IPS-20b (cell line): ENCODE measurements at regions not wholly inside any gene's neighbourhood (a gene's known extent, or its start where the extent isn't known, plus 50 kb on each side); places are given as distances from the start of the nearest gene placed in this dataset.
A peak's percentile ranks its signal among the peaks of the same experiment; 100 is the strongest.
"Not testable (repeated sequence)": the region's sequence is repeated elsewhere in the genome, so short reads cannot be mapped to it uniquely, and the experiment has no call there.

ENCODE experiments used
- H3K27ac ChIP-seq: one replicate; pipeline ENCODE4 v1.5.1; 2013; ENCODE audit warnings: low read length
- H3K27me3 ChIP-seq: 2 replicates; pipeline ENCODE4 v1.6.1; 2013; ENCODE audit warnings: mild to moderate bottlenecking, low read length, inconsistent platforms; ENCODE audit not compliant: insufficient read depth
- H3K36me3 ChIP-seq: 2 replicates; pipeline ENCODE4 v1.6.1; 2013; ENCODE audit warnings: low read depth, mild to moderate bottlenecking, inconsistent platforms, low read length, moderate library complexity; ENCODE audit not compliant: insufficient read depth
- H3K4me1 ChIP-seq: 2 replicates; pipeline ENCODE4 v1.6.1; 2013; ENCODE audit warnings: mild to moderate bottlenecking, control low read depth, inconsistent platforms, low read length, moderate library complexity; ENCODE audit not compliant: insufficient read depth
- H3K4me3 ChIP-seq: 2 replicates; pipeline ENCODE4 v1.5.1; 2013; ENCODE audit warnings: mild to moderate bottlenecking, low read length, inconsistent platforms
- H3K9ac ChIP-seq: 2 replicates; pipeline ENCODE4 v1.6.1; 2013; ENCODE audit warnings: low read depth, mild to moderate bottlenecking, inconsistent platforms, low read length, moderate library complexity
- H3K9me3 ChIP-seq: 2 replicates; pipeline ENCODE4 v1.6.1; 2013; ENCODE audit warnings: mild to moderate bottlenecking, low read depth, low read length, inconsistent platforms; ENCODE audit not compliant: insufficient read depth

GRCh38 chr6:164660781-164661180 lies 648.6 kb downstream of the C6orf118 start:
- Histone ChIP-seq H3K27ac (no peak overlapping the region), H3K4me3 (no peak overlapping the region), H3K4me1 (peaks cover 3% of the 10 kb centered on the region; the same call in 1 of the 2 replicates), H3K9me3 (no peaks in the 10 kb centered on the region), H3K9ac (no peak overlapping the region), H3K36me3 (no peaks in the 10 kb centered on the region), H3K27me3 (no peaks in the 10 kb centered on the region)

- H3K4me3 ChIP-seq: no peak overlapping the region
- H3K36me3 ChIP-seq: no peaks in the 10 kb centered on the region
- no peaks in the 10 kb centered on the region for H3K27me3 ChIP-seq
- no peak overlapping the region for H3K9ac ChIP-seq
- H3K4me1 ChIP-seq: peaks cover 3% of the 10 kb centered on the region; the same call in 1 of the 2 replicates
- peak overlapping the region; percentile 5 for H3K27ac ChIP-seq
- H3K9me3 ChIP-seq: no peaks in the 10 kb centered on the region
Measured at GRCh38 chr6:164640956-164641355, 668.4 kb downstream of the C6orf118 start.

DNA sequence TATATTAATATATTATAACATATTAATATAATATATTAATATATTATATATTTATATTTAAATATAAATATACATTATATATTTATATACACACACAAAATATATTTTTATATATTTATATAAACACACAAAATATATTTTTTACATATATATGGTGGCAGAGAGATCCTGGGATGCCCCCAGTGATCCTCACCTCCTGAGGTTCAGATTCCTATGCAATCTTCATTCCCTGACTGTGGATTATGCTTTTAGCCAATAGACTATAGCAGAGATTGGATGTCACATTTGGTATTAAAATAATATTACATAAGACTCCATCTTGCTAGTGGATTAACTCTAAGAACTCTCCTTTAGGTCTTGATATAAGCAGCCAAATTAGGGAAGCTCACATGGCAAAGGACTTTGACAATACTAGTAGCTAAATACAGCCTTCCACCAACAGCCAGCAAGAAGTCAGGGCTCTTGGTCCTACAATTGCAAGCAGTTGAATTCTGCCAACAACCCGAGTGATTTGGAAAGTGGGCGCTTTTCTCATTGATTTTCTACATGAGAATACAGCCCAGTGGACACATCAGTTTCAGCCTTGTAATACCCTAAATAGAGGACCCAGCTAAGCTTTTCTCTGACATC lies 681.0 kb downstream of the C6orf118 start:
- H3K4me1 ChIP-seq: no peaks in the 10 kb centered on the region
- no peaks in the 10 kb centered on the region for H3K9me3 ChIP-seq
- no peak overlapping the region for H3K4me3 ChIP-seq
- no peak overlapping the region for H3K27ac ChIP-seq
- H3K36me3 ChIP-seq: no peaks in the 10 kb centered on the region
- no peak overlapping the region for H3K9ac ChIP-seq
- H3K27me3 ChIP-seq: no peaks in the 10 kb centered on the region

GRCh38 chr6:164616917-164617524 lies 692.4 kb downstream of the C6orf118 start:
- Histone ChIP-seq H3K27me3 (no peaks in the 10 kb centered on the region), H3K4me3 (no peak overlapping the region), H3K27ac (no peak overlapping the region), H3K9me3 (no peaks in the 10 kb centered on the region), H3K4me1 (no peaks in the 10 kb centered on the region), H3K9ac (no peak overlapping the region), H3K36me3 (no peaks in the 10 kb centered on the region)

DNA sequence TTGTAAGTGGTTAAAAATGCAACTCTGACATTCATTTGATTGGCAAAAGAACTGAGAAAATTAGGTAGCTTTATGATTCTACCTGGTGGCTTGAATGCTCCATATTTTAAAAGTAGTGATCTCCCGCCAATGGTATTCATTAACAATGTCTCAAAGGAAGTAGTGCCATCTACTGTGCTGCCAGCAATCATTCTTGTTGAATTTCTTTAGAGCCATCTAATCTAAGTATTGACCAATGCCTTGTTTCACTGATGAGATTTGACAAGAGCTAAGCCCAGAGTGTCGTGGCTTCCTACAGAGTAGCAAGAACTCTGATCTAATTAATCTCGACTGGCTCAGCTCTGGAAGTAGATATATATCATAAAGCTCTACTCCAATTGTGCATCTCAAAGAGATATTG lies 696.7 kb downstream of the C6orf118 start:
- Histone ChIP-seq H3K4me3 (no peak overlapping the region), H3K27ac (no peak overlapping the region), H3K9me3 (no peaks in the 10 kb centered on the region), H3K27me3 (no peaks in the 10 kb centered on the region), H3K9ac (no peak overlapping the region), H3K4me1 (no peaks in the 10 kb centered on the region), H3K36me3 (no peaks in the 10 kb centered on the region)

- not testable (repeated sequence) for H3K27ac ChIP-seq, H3K27me3 ChIP-seq, H3K4me3 ChIP-seq, H3K9me3 ChIP-seq, H3K36me3 ChIP-seq, H3K4me1 ChIP-seq, H3K9ac ChIP-seq
Measured at GRCh38 chr6:164610859-164611258, 698.5 kb downstream of the C6orf118 start.

DNA sequence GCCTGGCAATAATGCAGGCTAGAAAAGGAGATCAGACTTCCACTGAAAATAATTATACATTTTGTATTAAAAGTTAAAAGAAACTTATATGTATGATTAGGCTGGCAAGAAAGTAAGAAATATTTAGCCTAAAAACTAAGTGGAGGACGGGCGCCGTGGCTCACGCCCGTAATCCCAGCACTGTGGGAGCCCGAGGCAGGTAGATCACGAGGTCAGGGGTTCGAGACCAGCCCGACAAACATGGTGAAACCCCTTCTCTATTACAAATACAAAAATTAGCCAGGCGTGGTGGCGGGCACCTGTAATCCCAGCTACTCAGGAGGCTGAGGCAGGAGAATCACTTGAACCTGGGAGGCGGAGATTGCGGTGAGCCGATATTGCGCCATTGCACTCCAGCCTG lies 707.0 kb downstream of the C6orf118 start:
- H3K27me3 ChIP-seq, H3K9me3 ChIP-seq, H3K4me1 ChIP-seq, H3K36me3 ChIP-seq, H3K9ac ChIP-seq, H3K4me3 ChIP-seq, H3K27ac ChIP-seq: not testable (repeated sequence)

DNA sequence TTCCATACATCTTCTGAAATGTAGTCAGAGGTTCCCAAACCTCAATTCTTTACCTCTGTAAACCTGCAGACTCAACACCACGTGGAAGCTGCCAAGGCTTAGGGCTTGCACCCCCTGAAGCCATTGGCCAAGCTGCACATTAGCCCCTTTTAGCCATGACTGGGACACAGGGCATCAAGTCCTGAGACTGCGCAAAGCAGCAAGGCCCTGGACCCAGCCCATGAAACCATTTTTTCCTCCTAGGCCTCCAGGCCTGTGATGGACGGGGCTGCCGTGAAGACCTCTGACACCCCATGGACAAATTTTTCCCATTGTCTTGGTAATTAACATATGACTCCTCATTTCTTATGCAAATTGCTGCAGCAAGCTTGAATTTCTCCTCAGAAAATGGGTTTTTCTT lies 727.8 kb downstream of the C6orf118 start:
- H3K27me3 ChIP-seq: no peaks in the 10 kb centered on the region
- peaks cover 47% of the 10 kb centered on the region for H3K9me3 ChIP-seq
- H3K36me3 ChIP-seq: no peaks in the 10 kb centered on the region
- H3K4me3 ChIP-seq: no peak overlapping the region
- H3K4me1 ChIP-seq: no peaks in the 10 kb centered on the region
- no peak overlapping the region for H3K9ac ChIP-seq
- H3K27ac ChIP-seq: no peak overlapping the region

DNA sequence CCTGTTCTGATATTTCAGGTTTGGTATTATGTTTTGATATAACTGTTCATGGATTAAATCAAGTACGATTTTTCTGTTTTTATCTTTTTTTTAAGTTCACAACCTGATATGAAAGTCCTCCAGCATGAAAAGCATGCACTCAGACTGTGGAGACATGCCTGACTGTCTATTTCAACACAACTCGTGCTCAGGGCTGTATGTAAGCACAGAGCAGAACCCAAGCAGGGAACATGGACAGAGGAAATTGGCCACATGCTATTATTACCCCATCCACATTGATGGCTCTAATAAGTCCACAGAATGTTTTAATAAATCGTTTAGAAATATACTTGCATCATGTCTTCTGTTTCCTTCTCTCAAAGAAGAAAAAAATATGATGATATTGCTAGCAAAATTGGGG lies 730.4 kb downstream of the C6orf118 start:
- Histone ChIP-seq H3K27ac (no peak overlapping the region), H3K9ac (no peak overlapping the region), H3K4me3 (no peak overlapping the region), H3K9me3 (peaks cover 58% of the 10 kb centered on the region), H3K27me3 (no peaks in the 10 kb centered on the region), H3K4me1 (no peaks in the 10 kb centered on the region), H3K36me3 (no peaks in the 10 kb centered on the region)

- H3K9me3 ChIP-seq: peaks cover 60% of the 10 kb centered on the region
- no peaks in the 10 kb centered on the region for H3K27me3 ChIP-seq
Measured at GRCh38 chr6:164578616-164579015, 730.8 kb downstream of the C6orf118 start.

GRCh38 chr6:164570801-164571200 lies 738.6 kb downstream of the C6orf118 start:
- Histone ChIP-seq H3K36me3 (no peaks in the 10 kb centered on the region), H3K9me3 (peaks cover 29% of the 10 kb centered on the region), H3K27me3 (no peaks in the 10 kb centered on the region), H3K4me1 (peaks cover 8% of the 10 kb centered on the region; the same call in 1 of the 2 replicates), H3K9ac (no peak overlapping the region), H3K27ac (no peak overlapping the region), H3K4me3 (no peak overlapping the region)

More at GRCh38 chr6:164578616-164579015, 730.8 kb downstream of the C6orf118 start:
- no peak overlapping the region for H3K27ac ChIP-seq
- H3K36me3 ChIP-seq: no peaks in the 10 kb centered on the region
- no peaks in the 10 kb centered on the region for H3K4me1 ChIP-seq
- no peak overlapping the region for H3K9ac ChIP-seq
- no peak overlapping the region for H3K4me3 ChIP-seq

DNA sequence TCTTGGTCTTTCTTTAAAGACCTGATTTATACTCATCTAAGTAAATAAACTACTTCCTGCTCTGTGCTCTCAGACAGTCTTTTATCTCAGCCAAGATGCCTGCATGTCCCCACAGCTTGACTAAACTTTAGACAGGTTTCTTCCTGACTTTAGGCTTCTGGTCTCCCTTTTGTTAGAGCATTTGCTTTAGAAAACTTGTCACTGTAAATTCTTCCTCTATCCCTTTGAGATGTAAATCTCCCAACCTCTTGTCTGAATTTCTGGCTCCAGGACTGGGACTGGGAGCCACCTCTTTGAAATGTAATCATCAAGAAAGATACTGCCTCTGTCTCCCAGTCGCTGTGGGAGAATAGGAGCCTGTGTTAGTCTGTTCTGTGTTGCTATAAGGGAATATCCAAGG lies 739.9 kb downstream of the C6orf118 start:
- Histone ChIP-seq H3K27ac (no peak overlapping the region), H3K4me3 (no peak overlapping the region), H3K27me3 (no peaks in the 10 kb centered on the region), H3K9me3 (peaks cover 23% of the 10 kb centered on the region), H3K36me3 (no peaks in the 10 kb centered on the region), H3K4me1 (peaks cover 8% of the 10 kb centered on the region; the same call in 1 of the 2 replicates), H3K9ac (no peak overlapping the region)
